ENCODE measurements at regions not wholly inside any gene's neighbourhood (a gene's known extent, or its start where the extent isn't known, plus 50 kb on each side); places are given as distances from the start of the nearest gene placed in this dataset.
"Not testable (repeated sequence)": the region's sequence is repeated elsewhere in the genome, so short reads cannot be mapped to it uniquely, and the experiment has no call there.

DNA sequence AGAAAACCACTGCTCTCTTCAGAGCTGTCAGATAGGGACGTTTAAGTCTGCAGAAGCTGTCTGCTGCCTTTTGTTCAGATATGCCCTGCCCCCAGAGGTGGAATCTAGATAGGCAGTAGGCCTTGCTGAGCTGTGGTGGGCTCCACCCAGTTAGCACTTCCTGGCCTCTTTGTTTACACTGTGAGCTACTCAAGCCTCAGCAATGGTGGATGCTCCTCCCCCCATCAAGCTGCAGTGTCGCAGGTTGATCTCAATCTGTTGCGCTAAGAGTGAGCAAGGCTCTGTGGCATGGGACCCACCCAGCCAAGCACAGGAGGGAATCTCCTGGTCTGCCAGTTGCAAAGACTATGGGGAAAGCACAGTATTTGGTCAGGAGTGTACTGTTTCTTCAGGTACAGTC lies 59.2 kb upstream of the ZNF641 start:
- not testable (repeated sequence) for H3K4me3 ChIP-seq, H3K27ac ChIP-seq, H3K9me3 ChIP-seq, H3K36me3 ChIP-seq, ATAC-seq, H3K27me3 ChIP-seq
- no CpG with 5 or more reads among the region's 3 CpGs for WGBS, 2 donors (ENCODE audit: low coverage in 1 of 2)
- H3K4me1 ChIP-seq, result peaks cover 0 to 22% (median 8%) of the 10 kb centered on the region in 3 donors

DNA sequence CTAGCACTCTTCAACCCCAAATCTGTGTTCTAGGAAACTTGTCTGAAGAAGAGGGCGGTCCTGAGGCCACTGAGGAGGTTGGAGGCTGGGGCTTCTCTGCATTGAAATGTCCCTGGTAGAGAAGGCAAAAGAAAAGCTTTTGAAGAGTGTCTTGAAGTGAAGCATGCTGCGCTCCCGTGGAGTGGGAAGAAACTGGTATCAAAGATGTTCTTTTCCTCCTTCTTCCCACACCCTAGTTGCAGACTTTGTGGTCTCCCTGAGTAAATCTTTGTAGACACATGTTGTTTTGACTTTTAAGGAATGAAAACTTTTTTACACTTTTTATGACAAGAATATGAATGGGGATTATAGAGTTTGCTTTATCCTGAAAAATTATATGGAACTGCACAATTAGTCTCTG lies 59.0 kb upstream of the ANP32D start:
- WGBS, 2 donors (ENCODE audit: low coverage in 1 of 2), result 74 to 78% methylated on average over 3 of the region's 3 CpGs
- no peaks in the 10 kb centered on the region for H3K36me3 ChIP-seq
- no peaks in the 10 kb centered on the region for H3K27me3 ChIP-seq
- TF ChIP-seq POLR2A (IDR thresholded peaks at IDR 0.05), result no peak
- TF ChIP-seq POLR2AphosphoS5 (IDR thresholded peaks at IDR 0.05), result no peak
- TF ChIP-seq, protein P1, sequence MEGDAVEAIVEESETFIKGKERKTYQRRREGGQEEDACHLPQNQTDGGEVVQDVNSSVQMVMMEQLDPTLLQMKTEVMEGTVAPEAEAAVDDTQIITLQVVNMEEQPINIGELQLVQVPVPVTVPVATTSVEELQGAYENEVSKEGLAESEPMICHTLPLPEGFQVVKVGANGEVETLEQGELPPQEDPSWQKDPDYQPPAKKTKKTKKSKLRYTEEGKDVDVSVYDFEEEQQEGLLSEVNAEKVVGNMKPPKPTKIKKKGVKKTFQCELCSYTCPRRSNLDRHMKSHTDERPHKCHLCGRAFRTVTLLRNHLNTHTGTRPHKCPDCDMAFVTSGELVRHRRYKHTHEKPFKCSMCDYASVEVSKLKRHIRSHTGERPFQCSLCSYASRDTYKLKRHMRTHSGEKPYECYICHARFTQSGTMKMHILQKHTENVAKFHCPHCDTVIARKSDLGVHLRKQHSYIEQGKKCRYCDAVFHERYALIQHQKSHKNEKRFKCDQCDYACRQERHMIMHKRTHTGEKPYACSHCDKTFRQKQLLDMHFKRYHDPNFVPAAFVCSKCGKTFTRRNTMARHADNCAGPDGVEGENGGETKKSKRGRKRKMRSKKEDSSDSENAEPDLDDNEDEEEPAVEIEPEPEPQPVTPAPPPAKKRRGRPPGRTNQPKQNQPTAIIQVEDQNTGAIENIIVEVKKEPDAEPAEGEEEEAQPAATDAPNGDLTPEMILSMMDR (IDR thresholded peaks at IDR 0.05), result no peak
- no peak for TF ChIP-seq EP300 (IDR thresholded peaks at IDR 0.05)
- no peak for ATAC-seq
- peaks cover 0 to 22% (median 8%) of the 10 kb centered on the region in 3 donors for H3K4me1 ChIP-seq
- H3K9me3 ChIP-seq, result peaks cover 0 to 7% (median 0%) of the 10 kb centered on the region in 3 donors
- no peak overlapping the region for H3K4me3 ChIP-seq
- H3K27ac ChIP-seq, result peak overlapping the region in 2 of 4 donors; percentile 48 to 61

DNA sequence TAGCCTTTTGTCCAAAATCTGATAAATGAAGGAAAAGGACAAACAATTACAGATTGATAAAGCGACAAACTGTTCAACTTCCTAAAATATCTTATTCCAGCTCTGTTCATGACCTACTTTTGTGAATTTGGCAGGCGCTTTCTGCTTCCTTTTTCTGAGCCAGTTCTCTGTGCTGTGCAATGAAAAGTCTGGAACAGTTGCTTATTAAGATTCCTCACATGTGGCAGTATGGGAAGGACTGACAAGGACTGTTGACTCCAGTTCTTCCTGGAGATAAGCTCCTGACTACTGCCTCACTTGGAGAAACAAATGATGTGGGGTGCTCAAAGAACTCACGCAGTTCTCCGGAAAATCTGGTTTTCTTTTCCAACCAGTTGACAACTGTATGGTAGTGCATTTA lies 58.3 kb upstream of the ANP32D start:
- Histone ChIP-seq H3K4me1 (peaks cover 0 to 22% (median 8%) of the 10 kb centered on the region in 3 donors), H3K4me3 (no peak overlapping the region), H3K27ac (peak overlapping the region in 3 of 4 donors; percentile 9 to 61 (median 48)), H3K36me3 (no peaks in the 10 kb centered on the region), H3K27me3 (no peaks in the 10 kb centered on the region), H3K9me3 (peaks cover 0 to 2% (median 0%) of the 10 kb centered on the region in 3 donors)
- WGBS, 2 donors (ENCODE audit: low coverage in 1 of 2), result 18% methylated on average over 4 of the region's 4 CpGs
- ATAC-seq, result peak; percentile 65
- TF ChIP-seq POLR2A (IDR thresholded peaks at IDR 0.05) (no peak), POLR2AphosphoS5 (IDR thresholded peaks at IDR 0.05) (peak; percentile 14)

DNA sequence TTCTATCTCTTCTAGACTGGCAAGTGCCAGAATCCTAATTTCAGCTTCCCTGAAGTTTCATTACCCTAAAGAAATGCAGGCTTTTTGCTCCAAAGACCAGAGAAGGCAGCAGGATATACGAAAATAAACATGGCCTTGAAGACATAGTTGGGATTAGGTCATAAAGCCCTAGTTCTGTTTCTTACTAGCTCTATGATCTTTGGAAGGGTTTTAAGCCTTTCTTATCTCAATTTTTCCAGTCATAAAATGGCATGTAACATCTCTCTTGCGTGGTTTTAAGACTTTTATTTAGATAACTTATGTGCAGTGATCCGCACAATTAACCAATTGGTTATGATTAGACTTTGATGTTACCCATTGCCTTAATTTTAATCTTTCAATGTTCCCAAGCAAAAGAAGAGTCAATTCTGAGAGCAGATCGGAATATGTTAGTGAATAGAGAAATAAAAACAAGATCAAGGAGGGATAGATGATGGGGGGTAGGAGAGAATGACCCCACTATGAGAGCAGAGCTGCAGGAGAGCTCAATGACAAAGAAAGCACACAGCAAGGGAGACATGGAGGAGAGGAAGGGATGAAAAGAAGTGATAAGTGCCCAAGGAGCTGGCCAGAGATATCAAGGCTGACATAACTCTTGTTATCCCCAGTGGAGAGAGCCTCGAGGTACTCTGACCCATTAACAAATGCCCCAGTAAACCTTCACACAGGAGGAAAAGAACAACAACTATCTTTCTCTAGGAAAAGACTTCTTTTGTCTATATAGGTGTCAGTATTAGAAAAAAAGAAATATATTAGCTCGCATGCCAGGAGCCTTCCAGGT lies 53.0 kb upstream of the ANP32D start:
- peaks cover 0 to 6% (median 4%) of the 10 kb centered on the region in 3 donors for H3K4me1 ChIP-seq
- 44 to 63% methylated on average over 5 of the region's 6 CpGs for WGBS, 2 donors (ENCODE audit: low coverage in 1 of 2)
- ATAC-seq, result no peak
- no peak overlapping the region for H3K4me3 ChIP-seq
- no peaks in the 10 kb centered on the region for H3K9me3 ChIP-seq
- no peaks in the 10 kb centered on the region for H3K27me3 ChIP-seq
- no peak overlapping the region for H3K27ac ChIP-seq
- TF ChIP-seq, protein P1 (IDR thresholded peaks at IDR 0.05), result no peak
- no peak for TF ChIP-seq POLR2A (IDR thresholded peaks at IDR 0.05)
- TF ChIP-seq EP300 (IDR thresholded peaks at IDR 0.05), result no peak
- no peak for TF ChIP-seq POLR2AphosphoS5 (IDR thresholded peaks at IDR 0.05)
- H3K36me3 ChIP-seq, result no peaks in the 10 kb centered on the region

DNA sequence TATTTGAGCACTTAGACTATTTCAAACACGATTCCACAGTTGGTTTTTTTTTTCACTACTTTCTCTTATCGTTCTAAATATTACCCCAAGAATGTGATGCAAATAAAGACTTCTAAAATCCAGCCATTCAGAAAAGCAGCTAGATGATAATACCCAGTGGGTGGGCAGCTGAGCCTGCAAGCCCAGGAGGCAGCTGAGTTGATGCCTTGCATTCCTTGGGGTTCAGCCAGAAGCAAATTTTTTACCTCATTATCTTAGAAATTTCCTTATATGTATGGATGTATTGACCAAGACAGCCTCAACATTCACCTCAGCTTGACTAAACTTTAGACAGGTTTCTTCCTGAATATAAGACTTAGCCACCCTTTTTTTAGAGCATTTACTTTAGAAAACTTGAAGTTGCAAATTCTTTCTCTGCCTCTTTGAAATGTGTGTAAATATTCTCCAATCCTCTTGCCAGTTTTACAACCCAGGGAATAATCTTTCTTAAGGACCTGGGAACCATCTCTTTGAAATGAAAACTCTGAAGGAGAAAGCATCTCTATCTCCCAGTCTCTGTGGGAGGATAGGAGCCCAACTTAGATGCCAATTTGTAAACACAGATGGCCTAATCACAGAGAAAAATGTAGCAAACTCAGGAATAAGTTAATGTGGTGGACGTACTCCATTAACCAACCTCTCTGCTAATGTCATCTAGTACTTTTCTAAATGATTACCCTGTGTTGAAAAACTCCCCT lies 52.2 kb upstream of the ANP32D start:
- Histone ChIP-seq H3K9me3 (no peaks in the 10 kb centered on the region), H3K4me1 (no peaks in the 10 kb centered on the region), H3K4me3 (no peak overlapping the region), H3K36me3 (no peaks in the 10 kb centered on the region), H3K27ac (no peak overlapping the region), H3K27me3 (no peaks in the 10 kb centered on the region)
- ATAC-seq, result no peak
- WGBS, 2 donors (ENCODE audit: low coverage in 1 of 2), result 17 to 20% methylated on average over 2 to 3 of the region's 3 CpGs
- TF ChIP-seq, protein P1 (IDR thresholded peaks at IDR 0.05), result no peak
- TF ChIP-seq POLR2A (IDR thresholded peaks at IDR 0.05) (no peak), POLR2AphosphoS5 (IDR thresholded peaks at IDR 0.05) (no peak), EP300 (IDR thresholded peaks at IDR 0.05) (no peak)

Data from gastroesophageal sphincter (tissue), 4 donors.